Gastroesophageal sphincter (tissue), 4 donors: ENCODE measurements at regions not wholly inside any gene's neighbourhood (a gene's known extent, or its start where the extent isn't known, plus 50 kb on each side); places are given as distances from the start of the nearest gene placed in this dataset.

ENCODE experiments used
- ATAC-seq: fragments of 150-250 bp; one replicate; pipeline ENCODE4 v1.9.1; 2016; ENCODE audit warnings: mild to moderate bottlenecking, moderate library complexity
- H3K27ac ChIP-seq, 4 donors: fragments of 200-600 bp; sonication (generic) in 3 of 4; 1 replicate in 3 of 4; 2 replicates in 1 of 4; pipeline ENCODE4 v1.5.1; 2016 to 2019
- H3K27me3 ChIP-seq: fragments of 200-600 bp; sonication (generic); one replicate; pipeline ENCODE4 v1.5.1; 2019
- H3K36me3 ChIP-seq, 2 donors: fragments of 200-600 bp; sonication (generic); one replicate each; pipeline ENCODE4 v1.5.1; 2019; ENCODE audit warnings: control low read depth in 1 of 2
- H3K4me1 ChIP-seq, 3 donors: fragments of 200-600 bp; sonication (generic); 1 replicate in 2 of 3; 2 replicates in 1 of 3; pipeline ENCODE4 v1.5.1; 2016 to 2019; ENCODE audit warnings: control low read depth in 2 of 3
- H3K4me3 ChIP-seq, 2 donors: fragments of 200-600 bp; sonication (generic); one replicate each; pipeline ENCODE4 v1.5.1; 2019; ENCODE audit warnings: mild to moderate bottlenecking in 1 of 2, moderate library complexity in 1 of 2
- H3K9me3 ChIP-seq, 3 donors: fragments of 200-600 bp; sonication (generic); one replicate each; pipeline ENCODE4 v1.5.1; 2017 to 2019; ENCODE audit warnings: control low read depth in 2 of 3
- EP300 ChIP-seq: sonication (generic); formaldehyde crosslinking; IDR thresholded peaks from one replicate; pipeline ENCODE4 v1.6.1; 2017; ENCODE audit warnings: antibody characterized with exemption, mild to moderate bottlenecking
- POLR2A ChIP-seq, 2 donors: fragments of 450-650 bp; IDR thresholded peaks; one replicate each; pipeline ENCODE4 v1.6.1; 2017; ENCODE audit warnings: antibody characterized with exemption in 2 of 2, mild to moderate bottlenecking in 2 of 2, moderate library complexity in 1 of 2
- POLR2AphosphoS5 ChIP-seq: sonication (generic); formaldehyde crosslinking; IDR thresholded peaks from one replicate; pipeline ENCODE4 v1.6.1; 2017; ENCODE audit warnings: antibody characterized with exemption
- WGBS, 2 donors: methylation state at CpG; one replicate each; pipeline ENCODE4 v1.1.5; 2018; ENCODE audit warnings: low coverage in 1 of 2; 5-methylcytosine and 5-hydroxymethylcytosine counted together
- TF ChIP-seq, protein P1 (sequence below), 4 experiments: fragments of 200-600 bp in 2 of 4; fragments of 450-650 bp in 2 of 4; sonication (generic) in 1 of 4; IDR thresholded peaks; one replicate each; pipeline ENCODE4 v1.5.1; 2017 to 2019; ENCODE audit warnings: antibody characterized with exemption in 4 of 4, mild to moderate bottlenecking in 2 of 4, moderate library complexity in 2 of 4

DNA sequence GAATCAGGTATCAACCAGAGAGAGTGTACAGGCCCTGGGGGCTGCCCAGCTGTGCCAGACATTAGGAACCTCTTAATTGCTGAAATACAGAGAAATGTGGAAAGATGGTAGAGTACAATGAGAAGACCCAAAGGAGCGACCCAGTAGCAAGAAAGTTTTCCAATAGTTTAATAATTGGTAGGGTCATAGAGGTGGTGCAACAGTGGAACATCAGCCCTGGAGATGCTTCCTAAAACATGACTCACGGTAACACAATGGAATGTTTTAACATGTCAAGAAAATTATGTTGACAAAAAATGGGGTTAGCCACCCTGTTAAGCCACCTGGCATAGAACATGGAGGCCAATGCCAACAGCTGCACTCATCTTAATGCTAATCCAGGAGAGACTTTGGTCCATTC, 284.1 kb downstream of the ELAVL2 start:
- H3K36me3 ChIP-seq: no peaks in the 10 kb centered on the region
- H3K9me3 ChIP-seq: no peaks in the 10 kb centered on the region
- peak; percentile 45 for ATAC-seq
- no peaks in the 10 kb centered on the region for H3K27me3 ChIP-seq
- TF ChIP-seq EP300: no peak
- TF ChIP-seq POLR2AphosphoS5: no peak
- TF ChIP-seq, protein P1, sequence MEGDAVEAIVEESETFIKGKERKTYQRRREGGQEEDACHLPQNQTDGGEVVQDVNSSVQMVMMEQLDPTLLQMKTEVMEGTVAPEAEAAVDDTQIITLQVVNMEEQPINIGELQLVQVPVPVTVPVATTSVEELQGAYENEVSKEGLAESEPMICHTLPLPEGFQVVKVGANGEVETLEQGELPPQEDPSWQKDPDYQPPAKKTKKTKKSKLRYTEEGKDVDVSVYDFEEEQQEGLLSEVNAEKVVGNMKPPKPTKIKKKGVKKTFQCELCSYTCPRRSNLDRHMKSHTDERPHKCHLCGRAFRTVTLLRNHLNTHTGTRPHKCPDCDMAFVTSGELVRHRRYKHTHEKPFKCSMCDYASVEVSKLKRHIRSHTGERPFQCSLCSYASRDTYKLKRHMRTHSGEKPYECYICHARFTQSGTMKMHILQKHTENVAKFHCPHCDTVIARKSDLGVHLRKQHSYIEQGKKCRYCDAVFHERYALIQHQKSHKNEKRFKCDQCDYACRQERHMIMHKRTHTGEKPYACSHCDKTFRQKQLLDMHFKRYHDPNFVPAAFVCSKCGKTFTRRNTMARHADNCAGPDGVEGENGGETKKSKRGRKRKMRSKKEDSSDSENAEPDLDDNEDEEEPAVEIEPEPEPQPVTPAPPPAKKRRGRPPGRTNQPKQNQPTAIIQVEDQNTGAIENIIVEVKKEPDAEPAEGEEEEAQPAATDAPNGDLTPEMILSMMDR (IDR thresholded peaks at IDR 0.05): no peak
- TF ChIP-seq POLR2A (IDR thresholded peaks at IDR 0.05): no peak
- no peak overlapping the region for H3K4me3 ChIP-seq
- no peaks in the 10 kb centered on the region for H3K4me1 ChIP-seq
- no peak overlapping the region for H3K27ac ChIP-seq
- WGBS, 2 donors: 67 to 78% methylated on average over 2 of the region's 2 CpGs

DNA sequence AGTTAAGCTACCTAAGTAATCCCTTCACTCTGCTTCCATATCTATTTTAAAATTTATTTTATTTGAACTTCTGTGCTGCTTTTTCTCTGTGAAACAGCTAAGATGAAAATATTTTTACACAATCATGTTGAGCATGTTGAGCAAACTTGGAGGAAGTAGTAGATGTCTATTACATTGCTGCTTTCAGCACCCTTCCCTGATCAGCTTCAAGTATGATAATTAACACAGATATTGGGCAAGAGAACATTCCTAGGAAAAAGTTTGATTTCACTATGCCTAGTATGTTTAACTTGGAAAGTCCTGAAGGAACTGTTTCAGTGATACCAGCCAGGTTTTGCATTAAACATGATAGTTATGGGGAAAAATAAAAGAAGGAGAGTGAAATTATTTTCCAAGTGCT, 283.6 kb downstream of the ELAVL2 start:
- Histone ChIP-seq H3K27me3 (no peaks in the 10 kb centered on the region), H3K9me3 (no peaks in the 10 kb centered on the region), H3K36me3 (no peaks in the 10 kb centered on the region), H3K4me3 (no peak overlapping the region), H3K4me1 (no peaks in the 10 kb centered on the region), H3K27ac (no peak overlapping the region)
- TF ChIP-seq POLR2A (IDR thresholded peaks at IDR 0.05): no peak
- no peak for TF ChIP-seq POLR2AphosphoS5
- no peak for TF ChIP-seq EP300
- TF ChIP-seq, protein P1 (IDR thresholded peaks at IDR 0.05): no peak
- ATAC-seq: peak; percentile 72

DNA sequence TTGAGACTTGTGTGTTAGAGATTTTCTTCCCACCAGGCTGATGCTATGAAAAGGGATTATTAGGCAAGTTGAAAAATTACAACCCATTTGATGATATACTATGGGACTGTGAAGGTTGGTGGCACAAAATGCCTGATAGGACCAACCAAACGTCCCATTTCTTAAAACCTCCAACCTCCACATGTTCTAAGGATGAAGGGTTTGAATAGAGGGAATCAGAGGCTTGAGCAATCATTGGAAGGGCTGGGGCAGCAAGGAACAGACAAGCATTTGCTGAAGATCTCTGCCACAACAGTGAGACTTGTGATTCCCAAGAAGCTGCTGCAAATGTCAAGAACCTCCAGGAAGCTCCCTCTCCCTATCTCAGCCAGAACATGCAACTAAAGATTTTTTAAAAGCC, 283.1 kb downstream of the ELAVL2 start:
- Histone ChIP-seq H3K36me3 (no peaks in the 10 kb centered on the region), H3K27ac (no peak overlapping the region), H3K4me3 (no peak overlapping the region), H3K9me3 (no peaks in the 10 kb centered on the region), H3K27me3 (no peaks in the 10 kb centered on the region), H3K4me1 (no peaks in the 10 kb centered on the region)
- 80% methylated on average over 1 of the region's 1 CpG; no CpG with 5 or more reads in 1 of the 2 donors for WGBS, 2 donors
- ATAC-seq: no peak
- TF ChIP-seq POLR2A (IDR thresholded peaks at IDR 0.05) (no peak), POLR2AphosphoS5 (no peak), EP300 (no peak)
- TF ChIP-seq, protein P1 (IDR thresholded peaks at IDR 0.05): no peak

DNA sequence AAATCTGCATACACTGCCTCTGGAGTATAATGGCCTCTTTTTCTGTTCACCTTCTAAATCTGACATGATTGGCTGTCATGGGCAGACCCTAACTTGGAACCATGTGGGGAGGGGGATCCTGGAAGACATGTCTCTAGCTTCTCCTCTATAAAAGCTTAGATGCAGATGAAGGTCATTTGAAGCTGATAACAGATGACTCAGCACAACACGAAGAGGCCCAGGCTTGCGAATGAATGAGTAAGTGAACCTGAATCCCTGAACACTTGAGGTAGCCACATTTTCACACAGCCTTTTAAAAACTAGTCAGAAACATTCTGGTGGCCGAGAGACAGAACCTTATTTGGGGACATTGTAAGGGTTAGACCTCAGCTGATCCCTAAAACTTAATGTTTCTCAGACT, 282.6 kb downstream of the ELAVL2 start:
- no peak overlapping the region for H3K4me3 ChIP-seq
- 75 to 78% methylated on average over 3 of the region's 3 CpGs for WGBS, 2 donors
- H3K9me3 ChIP-seq: no peaks in the 10 kb centered on the region
- H3K4me1 ChIP-seq: no peaks in the 10 kb centered on the region
- no peak for ATAC-seq
- H3K27me3 ChIP-seq: no peaks in the 10 kb centered on the region
- no peak overlapping the region for H3K27ac ChIP-seq
- TF ChIP-seq EP300: no peak
- TF ChIP-seq, protein P1 (IDR thresholded peaks at IDR 0.05): no peak
- TF ChIP-seq POLR2AphosphoS5: no peak
- no peak for TF ChIP-seq POLR2A (IDR thresholded peaks at IDR 0.05)
- no peaks in the 10 kb centered on the region for H3K36me3 ChIP-seq

DNA sequence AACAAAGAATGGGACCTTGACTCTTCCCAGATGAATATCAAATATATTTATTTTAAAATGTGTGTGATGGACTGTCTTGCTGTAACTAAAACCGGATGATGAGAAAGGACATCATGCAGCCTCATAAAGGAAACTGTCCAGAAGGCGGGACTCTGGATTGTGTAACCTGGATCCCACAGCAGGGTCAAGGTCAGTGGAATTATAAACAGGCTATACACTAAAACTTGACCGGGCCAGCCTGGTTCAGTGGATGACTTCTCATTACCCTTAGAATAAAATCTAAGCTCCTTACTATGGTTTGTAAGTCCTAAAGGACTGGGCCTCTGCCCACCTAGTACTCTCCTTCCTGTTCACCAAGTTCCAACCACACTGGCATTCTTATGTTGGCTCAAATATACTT, 280.3 kb downstream of the ELAVL2 start:
- Histone ChIP-seq H3K27me3 (no peaks in the 10 kb centered on the region), H3K27ac (no peak overlapping the region), H3K4me1 (no peaks in the 10 kb centered on the region), H3K36me3 (no peaks in the 10 kb centered on the region), H3K9me3 (no peaks in the 10 kb centered on the region), H3K4me3 (no peak overlapping the region)
- no peak for ATAC-seq
- TF ChIP-seq, protein P1 (IDR thresholded peaks at IDR 0.05): no peak
- TF ChIP-seq POLR2A (IDR thresholded peaks at IDR 0.05) (no peak), EP300 (no peak), POLR2AphosphoS5 (no peak)
- WGBS, 2 donors: 84 to 100% methylated on average over 2 to 3 of the region's 3 CpGs
